GM10266 (cell line): ENCODE measurements at regions not wholly inside any gene's neighbourhood (a gene's known extent, or its start where the extent isn't known, plus 50 kb on each side); places are given as distances from the start of the nearest gene placed in this dataset.

ENCODE experiments used
- DNase-seq: peaks from one replicate; pipeline ENCODE4 v3.0.0; 2012; ENCODE audit errors: extremely low spot score
- TF ChIP-seq, protein P1 (sequence below): IDR thresholded peaks from 2 replicates; pipeline ENCODE4 v1.5.1; 2012; ENCODE audit warnings: mild to moderate bottlenecking, low read depth; ENCODE audit not compliant: control insufficient read depth, insufficient read depth; ENCODE audit errors: missing control alignments

DNA sequence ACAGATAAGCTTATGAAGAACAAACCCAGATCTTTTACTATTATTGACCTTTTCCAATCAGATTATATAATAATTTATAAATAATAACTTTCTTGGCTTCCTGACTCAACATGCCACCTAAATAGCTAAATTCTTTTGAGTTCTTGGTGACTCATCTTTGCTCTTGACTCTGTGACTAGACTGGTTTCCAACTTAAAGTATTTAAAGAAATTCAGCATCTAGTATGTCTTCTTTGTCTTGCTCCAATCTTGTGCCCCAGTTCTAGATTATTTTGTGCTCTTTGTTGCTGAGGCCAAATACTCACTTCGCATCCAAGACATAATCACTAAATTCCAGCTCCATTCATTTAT is 483.2 kb upstream of the TBL1XR1 start:
- TF ChIP-seq, protein P1, sequence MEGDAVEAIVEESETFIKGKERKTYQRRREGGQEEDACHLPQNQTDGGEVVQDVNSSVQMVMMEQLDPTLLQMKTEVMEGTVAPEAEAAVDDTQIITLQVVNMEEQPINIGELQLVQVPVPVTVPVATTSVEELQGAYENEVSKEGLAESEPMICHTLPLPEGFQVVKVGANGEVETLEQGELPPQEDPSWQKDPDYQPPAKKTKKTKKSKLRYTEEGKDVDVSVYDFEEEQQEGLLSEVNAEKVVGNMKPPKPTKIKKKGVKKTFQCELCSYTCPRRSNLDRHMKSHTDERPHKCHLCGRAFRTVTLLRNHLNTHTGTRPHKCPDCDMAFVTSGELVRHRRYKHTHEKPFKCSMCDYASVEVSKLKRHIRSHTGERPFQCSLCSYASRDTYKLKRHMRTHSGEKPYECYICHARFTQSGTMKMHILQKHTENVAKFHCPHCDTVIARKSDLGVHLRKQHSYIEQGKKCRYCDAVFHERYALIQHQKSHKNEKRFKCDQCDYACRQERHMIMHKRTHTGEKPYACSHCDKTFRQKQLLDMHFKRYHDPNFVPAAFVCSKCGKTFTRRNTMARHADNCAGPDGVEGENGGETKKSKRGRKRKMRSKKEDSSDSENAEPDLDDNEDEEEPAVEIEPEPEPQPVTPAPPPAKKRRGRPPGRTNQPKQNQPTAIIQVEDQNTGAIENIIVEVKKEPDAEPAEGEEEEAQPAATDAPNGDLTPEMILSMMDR: no peak

DNA sequence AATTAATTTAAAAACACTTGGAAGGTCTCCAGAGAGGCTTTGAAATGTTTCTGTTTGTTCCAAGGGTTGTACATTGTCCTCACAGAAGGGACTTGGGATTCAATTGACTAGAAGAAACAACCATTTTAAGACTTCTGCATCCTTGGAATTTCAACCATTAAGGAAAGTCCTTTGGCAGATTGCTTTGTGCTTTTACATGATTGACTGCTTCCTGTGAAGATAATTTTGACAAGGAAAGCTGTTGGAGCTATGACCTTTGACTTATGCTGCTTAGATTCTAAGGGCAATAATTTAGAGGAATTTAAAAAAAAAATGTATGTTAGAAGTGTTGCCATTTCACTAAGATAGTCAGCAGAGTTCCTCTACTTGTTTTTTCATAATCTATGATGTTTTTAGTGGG is 483.9 kb upstream of the TBL1XR1 start:
- TF ChIP-seq, protein P1: no peak

More for the DNA sequence above, 483.2 kb upstream of the TBL1XR1 start:
- DNase-seq: no peak

DNA sequence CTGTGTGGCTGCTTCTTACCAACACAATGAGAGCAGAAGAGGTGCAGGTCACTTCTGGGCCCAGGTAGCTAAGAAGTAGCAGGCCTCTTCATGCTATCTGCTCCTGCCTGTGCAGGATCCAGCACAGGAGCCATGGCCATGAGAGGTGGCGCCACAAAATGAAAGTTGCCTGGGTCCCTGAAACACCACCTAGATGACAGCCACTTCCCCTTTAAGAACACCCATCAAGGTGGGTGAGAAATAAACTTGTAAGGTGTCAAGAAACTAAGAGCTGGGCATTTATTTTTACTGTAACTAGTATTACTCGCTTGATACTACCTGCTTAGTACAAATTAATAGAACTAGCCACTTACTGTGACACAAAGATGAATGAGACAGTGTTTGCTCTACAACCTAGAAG is 484.6 kb upstream of the TBL1XR1 start:
- TF ChIP-seq, protein P1: no peak
- DNase-seq: no peak

More for the DNA sequence above, 483.9 kb upstream of the TBL1XR1 start:
- no peak for DNase-seq

DNA sequence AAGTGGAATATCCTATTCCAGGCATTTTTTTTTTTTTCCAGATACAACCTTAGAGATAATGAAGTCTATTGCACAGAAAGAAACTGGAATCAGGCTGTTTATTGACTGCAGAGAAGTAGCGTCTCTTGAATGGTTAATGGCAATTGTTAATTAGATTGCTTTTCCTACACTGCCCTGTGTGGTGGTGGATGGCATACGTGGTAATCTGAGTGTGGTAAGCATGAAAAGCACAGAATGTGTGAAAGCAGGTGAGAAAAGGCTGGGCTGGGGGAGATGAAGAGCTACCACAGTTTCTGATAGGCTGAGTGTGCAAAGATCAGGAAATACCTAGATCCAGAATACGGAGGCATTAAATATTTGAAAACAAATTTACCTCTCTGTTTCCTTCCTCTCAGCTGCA is 486.3 kb upstream of the TBL1XR1 start:
- no peak for DNase-seq
- TF ChIP-seq, protein P1: no peak

DNA sequence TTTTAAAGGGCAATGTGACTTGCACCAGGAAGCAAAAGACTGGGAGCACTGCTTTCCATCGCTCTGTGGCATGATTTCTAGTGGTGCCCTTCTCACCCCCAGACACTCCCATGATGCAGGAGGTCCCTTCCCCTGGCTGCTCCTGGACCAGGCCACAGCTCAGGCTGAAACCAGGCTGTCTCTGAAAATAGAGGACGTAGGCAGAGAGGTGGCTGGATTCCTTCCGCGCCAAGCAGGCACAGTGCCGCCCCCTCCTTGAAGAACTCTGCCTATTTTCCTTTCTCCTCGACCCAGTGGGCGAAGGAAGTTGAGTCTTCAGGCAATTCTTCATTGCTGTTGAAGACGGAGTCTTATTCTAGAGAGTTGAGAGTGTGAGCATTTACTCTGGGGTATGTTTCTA is 489.4 kb upstream of the TBL1XR1 start:
- TF ChIP-seq, protein P1: no peak

DNA sequence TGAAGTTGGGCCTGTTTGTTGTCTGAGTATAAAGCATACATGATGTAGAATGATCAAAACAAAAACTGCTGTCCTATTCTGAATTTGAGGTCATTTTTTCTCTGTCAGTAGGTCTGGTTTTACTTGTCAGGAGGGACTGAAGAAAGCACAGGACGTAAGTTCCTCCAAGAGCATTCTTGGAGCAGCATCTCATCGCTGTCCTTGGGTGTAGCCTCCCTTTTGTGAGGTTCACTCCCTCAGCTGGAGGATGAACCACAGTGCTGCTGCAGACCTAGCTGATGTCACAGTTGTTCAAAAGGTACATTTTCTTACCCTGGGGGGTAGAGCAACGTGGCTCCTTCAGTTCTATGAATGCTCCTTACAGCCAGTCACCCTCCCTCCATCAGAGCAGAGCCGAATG is 490.0 kb upstream of the TBL1XR1 start:
- TF ChIP-seq, protein P1: no peak
- DNase-seq: no peak

More for the DNA sequence above, 489.4 kb upstream of the TBL1XR1 start:
- no peak for DNase-seq

DNA sequence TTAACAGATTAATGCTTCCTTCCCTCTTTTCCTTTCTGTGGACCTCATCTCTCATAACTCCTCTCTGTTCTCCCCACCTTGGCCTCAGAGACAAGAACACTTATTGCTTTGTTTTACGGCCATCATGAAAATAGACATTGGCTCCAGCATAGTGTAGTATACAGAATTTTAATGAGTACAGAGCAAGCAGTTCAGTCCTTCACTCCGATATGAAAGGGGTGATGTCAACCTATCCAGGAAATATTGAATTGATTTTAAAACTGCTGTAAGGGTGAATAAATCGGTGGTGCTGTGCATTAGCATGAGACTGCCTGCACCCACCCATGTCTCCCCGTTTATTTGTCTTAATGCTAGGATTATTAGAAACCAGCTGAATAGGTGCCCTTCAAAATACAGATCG is 490.9 kb upstream of the TBL1XR1 start:
- no peak for DNase-seq
- TF ChIP-seq, protein P1: no peak
